ENCODE measurements at regions not wholly inside any gene's neighbourhood (a gene's known extent, or its start where the extent isn't known, plus 50 kb on each side); places are given as distances from the start of the nearest gene placed in this dataset.
"Not testable (repeated sequence)": the region's sequence is repeated elsewhere in the genome, so short reads cannot be mapped to it uniquely, and the experiment has no call there.

DNA sequence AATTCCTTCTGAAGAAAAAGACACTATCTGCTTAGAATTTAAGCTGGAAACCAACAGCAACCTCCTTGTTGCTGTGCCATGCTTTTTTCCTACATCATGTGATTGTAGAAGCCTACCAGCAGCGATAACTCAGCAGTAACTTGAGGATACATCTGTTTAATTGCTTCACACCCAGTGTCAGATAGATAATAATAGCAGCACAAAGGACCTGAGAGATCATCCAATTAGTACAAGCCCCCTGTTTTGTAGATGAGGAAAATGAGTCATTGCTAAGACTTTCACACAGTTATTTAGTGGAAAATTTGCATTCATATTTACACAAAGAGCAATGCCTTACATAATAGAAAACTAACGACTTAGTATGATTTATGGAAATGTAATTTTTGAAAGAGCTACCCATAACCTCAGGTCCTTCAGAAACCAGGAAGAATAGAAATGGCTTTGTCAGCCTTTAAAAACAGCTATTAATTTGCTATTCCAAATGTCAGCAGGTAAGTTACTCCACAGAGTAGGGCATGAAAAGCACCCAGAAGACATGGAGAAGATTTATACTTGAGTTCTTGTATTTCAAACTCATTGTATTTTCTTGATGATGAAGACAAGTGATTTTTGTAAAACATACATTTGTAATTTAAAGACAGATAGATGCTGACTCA lies 93.7 kb upstream of the SGCG start:
- no peak for DNase-seq (ENCODE audit: low spot score)

DNA sequence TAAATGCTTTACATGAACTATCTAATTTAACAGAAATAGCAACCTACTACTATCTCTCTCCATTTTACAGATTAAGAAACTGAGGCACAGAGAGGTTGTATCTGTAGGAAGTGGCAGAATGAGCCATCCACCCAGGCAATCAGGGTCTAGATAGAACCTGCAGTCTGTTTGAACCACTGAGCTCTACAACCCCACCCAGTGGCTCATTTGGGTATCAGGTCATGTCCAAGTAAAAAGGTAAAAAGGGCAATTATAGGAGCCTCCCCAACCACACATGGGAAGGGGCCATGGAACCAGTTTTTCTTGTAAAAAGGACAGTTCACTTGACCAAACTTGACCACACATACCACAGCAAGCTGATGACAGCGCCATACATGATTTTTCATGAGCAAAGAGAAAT lies 92.9 kb upstream of the SGCG start:
- DNase-seq (ENCODE audit: low spot score): no peak

DNA sequence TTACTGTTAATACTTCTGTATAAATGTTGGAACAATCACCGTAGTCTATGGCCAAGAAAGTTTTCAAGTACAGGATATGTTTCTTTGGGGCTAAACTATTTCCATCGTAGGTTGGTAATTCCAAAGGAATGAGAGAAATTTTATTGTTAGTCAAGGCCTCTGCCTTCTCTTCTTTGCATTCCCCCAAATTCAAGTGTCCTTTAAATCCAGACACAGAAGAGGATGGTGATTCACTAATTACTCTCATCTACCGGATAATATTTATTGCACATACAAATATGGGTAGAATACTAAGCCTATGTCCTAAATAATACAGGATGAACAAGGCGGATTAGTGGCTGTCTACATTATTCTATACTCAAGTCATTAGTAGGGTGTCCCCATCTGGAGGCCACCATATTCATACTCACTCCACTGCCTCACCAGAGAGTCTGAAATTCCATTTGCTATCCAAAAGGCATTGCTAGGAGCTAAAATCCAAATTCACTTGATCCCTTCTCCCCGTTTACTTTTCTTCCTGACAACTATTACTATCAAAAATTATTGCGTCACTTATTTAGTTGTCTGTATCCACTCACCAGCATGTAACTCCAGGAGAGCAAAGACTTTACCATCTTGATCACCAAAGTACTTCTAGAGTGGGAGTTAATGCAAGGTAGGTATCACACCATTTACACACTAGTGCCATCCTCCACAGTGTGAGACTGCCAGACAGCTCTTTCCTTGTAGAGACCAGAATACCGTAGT lies 82.4 kb upstream of the SGCG start:
- no peak for DNase-seq (ENCODE audit: low spot score)

DNA sequence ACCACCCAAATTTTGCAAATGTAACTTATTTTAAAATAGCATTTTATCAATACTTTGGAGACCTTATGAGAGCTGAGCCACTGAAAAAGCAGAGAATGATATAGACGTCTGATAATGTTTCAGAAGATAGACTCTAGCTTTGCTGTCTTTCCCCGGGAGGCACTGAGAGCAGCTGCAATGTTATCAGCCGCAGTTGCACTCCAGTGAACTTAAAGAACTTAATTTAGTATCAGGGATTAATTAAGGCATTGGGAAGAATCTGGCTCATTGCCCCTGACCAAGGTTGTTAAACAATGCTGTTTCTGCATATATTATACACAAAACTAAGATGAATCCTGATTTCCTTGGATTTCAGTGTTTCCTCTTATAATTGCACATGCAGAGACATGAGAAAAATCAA lies 75.7 kb upstream of the SGCG start:
- no peak for DNase-seq (ENCODE audit: low spot score)

DNA sequence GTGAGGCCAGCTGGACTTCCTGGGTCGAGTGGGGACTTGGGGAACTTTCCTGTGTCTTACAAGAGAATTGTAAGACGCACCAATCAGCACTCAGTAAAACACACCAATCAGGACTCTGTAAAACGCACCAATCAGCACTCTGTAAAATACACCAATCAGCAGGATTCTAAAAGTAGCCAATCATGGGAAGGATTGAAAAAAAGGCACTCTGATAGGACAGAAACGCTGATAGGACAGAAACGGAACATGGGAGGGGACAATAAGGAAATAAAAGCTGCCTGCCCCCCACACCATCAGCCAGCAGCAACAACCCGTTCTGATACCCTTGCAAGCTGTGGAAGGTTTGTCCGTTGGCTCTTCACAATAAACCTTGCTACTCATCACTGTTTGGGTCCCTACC lies 73.1 kb upstream of the SGCG start:
- no peak for DNase-seq (ENCODE audit: low spot score)

DNA sequence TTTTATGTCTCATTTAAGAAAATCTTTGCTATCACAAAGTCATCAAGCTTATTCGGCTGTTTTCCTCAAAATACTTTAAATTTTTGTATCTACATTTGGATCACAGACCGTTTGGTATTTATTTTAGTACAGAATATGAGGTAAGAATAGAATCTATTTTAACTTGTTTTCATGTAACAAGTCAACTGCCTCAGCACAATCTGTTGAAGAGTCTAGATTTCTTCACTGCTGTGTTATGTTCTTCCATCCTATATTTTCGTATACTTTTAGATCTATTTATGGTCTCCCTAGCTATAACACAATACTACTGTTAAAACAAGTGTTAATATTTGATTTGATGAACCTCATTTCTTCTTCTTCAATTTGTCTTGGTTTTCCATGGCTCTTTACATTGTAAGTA lies 61.6 kb upstream of the SGCG start:
- DNase-seq (ENCODE audit: low spot score): no peak

DNA sequence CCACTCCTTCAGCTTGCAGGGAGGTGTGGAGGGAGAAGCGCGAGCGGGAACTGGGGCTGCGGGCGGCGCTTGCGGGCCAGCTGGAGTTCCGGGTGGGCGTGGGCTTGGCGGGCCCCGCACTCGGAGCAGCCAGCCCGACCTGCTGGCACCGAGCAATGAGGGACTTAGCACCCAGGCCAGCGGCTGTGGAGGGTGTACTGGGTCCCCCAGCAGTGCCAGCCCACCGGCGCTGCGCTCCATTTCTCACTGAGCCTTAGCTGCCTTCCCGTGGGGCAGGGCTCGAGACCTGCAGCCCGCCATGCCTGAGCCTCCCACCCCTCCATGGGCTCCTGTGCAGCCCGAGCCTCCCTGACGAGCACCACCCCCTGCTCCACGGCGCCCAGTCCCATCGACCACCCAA lies 53.2 kb upstream of the SGCG start:
- not testable (repeated sequence) for DNase-seq (ENCODE audit: low spot score)

DNA sequence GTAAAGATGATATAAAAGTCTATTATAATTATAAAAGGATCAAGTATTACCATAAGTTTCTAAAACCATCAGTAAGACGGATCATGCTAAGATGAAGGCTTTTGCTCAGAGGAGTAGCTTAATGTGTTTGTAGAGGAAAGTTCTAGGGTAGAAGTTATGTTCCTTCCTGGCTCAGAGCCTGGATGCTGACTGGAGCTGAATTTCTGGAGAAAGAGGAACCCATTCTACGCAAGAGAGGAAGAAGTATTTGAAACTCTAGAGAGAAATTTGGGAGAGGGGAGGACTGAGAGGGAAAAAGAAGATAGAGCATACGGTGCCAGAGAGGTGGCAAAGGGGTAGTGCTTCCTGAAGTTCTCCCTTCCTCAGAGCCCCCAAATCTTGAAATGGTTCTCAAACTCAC lies 51.4 kb upstream of the SGCG start:
- DNase-seq (ENCODE audit: low spot score): peak; percentile 53

All from pons (tissue), 1 donor.